Fibroblast of villous mesenchyme (primary cell): ENCODE measurements at regions not wholly inside any gene's neighbourhood (a gene's known extent, or its start where the extent isn't known, plus 50 kb on each side); places are given as distances from the start of the nearest gene placed in this dataset.

Experiments used
- DNase-seq: peaks from one replicate; pipeline ENCODE4 v3.0.0-alpha.2; 2010; ENCODE audit warnings: low read depth
- H3K4me3 ChIP-seq: 2 replicates; pipeline ENCODE4 v1.5.1; 2011; ENCODE audit warnings: low read depth, mild to moderate bottlenecking, low read length
- TF ChIP-seq, protein P1 (sequence below): IDR thresholded peaks from 2 replicates; pipeline ENCODE4 v1.5.1; 2012; ENCODE audit warnings: low read depth, mild to moderate bottlenecking, low read length; ENCODE audit not compliant: insufficient read depth

DNA sequence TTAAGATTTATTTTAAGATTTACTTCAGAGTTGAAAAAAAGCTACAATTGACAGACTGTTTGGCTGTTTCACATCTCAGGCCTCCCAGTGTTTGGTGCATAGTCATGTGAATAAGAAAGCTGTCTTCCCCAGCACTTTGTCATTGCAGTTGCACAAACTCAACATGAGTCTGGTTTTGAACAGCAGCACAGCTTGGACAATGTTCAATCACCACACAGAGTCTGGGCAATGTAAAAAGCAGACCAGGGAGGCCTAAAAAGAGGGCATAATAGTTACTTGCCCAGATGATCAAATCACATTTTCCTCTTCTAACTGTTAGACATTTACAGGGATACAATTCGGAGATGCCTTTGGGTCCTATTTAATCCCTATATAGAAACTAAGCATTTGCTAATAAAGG, 1055.0 kb downstream of the RPA4 start:
- H3K4me3 ChIP-seq: no peak overlapping the region
- TF ChIP-seq, protein P1, sequence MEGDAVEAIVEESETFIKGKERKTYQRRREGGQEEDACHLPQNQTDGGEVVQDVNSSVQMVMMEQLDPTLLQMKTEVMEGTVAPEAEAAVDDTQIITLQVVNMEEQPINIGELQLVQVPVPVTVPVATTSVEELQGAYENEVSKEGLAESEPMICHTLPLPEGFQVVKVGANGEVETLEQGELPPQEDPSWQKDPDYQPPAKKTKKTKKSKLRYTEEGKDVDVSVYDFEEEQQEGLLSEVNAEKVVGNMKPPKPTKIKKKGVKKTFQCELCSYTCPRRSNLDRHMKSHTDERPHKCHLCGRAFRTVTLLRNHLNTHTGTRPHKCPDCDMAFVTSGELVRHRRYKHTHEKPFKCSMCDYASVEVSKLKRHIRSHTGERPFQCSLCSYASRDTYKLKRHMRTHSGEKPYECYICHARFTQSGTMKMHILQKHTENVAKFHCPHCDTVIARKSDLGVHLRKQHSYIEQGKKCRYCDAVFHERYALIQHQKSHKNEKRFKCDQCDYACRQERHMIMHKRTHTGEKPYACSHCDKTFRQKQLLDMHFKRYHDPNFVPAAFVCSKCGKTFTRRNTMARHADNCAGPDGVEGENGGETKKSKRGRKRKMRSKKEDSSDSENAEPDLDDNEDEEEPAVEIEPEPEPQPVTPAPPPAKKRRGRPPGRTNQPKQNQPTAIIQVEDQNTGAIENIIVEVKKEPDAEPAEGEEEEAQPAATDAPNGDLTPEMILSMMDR: no peak
- DNase-seq: peak; percentile 0

- no peak overlapping the region for H3K4me3 ChIP-seq
- TF ChIP-seq, protein P1: no peak
- DNase-seq: no peak
Measured at GRCh38 chrX:97968376-97969163, 1084.9 kb downstream of the RPA4 start.

- H3K4me3 ChIP-seq: no peak overlapping the region
- TF ChIP-seq, protein P1: no peak
- DNase-seq: no peak
Measured at GRCh38 chrX:97984641-97985040, 1100.9 kb downstream of the RPA4 start.

DNA sequence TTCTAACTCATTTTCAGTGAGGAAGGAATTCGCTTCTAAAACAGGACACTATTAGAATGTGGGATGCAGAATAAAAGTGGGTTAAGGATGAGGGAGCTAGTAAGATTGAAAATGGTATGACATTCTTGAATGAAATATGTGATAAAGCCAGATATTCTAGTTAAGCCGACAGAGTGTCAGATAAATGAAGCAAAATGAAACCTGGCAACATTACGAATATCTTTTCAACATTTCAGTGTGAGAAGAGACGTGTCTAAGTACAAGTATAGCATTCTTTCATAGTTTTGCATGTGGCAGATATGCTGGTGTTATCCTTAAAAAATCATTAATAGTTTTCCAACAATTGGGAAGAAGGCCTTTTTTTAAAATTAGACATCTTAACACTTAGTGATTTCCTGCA, 1101.4 kb downstream of the RPA4 start:
- TF ChIP-seq, protein P1: no peak
- no peak overlapping the region for H3K4me3 ChIP-seq
- DNase-seq: no peak

- DNase-seq: no peak
- H3K4me3 ChIP-seq: no peak overlapping the region
- TF ChIP-seq, protein P1: no peak
Measured at GRCh38 chrX:97987979-97988378, 1104.3 kb downstream of the RPA4 start.

- no peak overlapping the region for H3K4me3 ChIP-seq
- TF ChIP-seq, protein P1: no peak
- DNase-seq: no peak
Measured at GRCh38 chrX:97995834-97996233, 1112.1 kb downstream of the RPA4 start.

DNA sequence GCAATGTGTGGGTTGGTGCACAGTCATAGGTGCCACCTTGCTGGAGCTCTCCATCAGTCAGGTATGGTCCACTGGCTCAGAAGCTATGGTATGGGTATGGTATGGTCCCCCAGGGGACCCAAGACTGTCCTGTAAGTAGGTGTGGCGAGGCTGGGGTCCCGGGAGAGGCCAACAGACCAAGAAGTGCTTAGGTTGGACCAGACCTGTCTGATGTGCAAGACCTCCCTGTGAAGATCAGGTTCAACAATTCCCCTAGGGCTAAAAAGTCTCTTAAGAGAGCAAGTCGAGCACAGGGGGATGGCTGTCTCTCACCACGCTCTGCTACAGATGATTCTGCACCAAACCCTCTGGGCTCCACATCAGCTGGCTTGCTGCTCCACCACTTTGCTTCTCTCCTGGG, 1145.0 kb downstream of the RPA4 start:
- TF ChIP-seq, protein P1: no peak
- DNase-seq: no peak
- H3K4me3 ChIP-seq: no peak overlapping the region
